ENCODE measurements at regions not wholly inside any gene's neighbourhood (a gene's known extent, or its start where the extent isn't known, plus 50 kb on each side); places are given as distances from the start of the nearest gene placed in this dataset.

DNA sequence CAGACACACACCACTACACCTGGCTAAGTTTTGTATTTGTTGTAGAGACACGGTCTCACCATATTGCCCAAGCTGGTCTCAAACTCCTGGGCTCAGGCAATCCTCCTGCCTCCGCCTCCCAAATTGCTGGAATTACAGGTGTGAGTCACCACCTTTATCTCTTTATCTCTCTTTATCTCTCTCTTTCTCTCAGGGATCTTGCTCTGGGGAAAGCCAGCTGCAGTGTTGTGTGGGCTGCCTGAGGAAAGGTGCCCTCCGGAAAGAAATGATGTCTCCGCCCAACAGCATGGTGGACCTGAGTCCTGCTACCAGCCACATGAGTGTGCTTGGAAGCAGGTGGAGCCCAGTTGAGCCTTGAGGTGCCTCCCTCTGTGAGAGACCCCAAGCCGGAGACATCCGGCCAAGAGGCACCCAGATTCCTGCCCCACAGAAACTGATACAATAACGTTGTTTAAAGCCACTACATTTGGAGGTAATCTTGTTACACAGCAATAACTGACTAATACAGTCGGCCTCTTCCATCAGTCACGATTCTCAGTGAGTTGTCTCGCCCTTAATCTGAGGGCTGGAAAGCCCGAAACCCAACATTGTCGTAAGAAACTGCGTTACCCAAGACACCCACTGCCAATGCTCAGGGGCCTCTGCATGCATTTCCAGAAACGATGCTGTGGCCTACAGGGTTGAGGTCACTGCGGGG is 68.0 kb upstream of the RPH3AL start:
- Mint-ChIP-seq H3K9me3 (peaks cover 6% of the 10 kb centered on the region), H3K36me3 (no peaks in the 10 kb centered on the region), H3K27me3 (ENCODE audit: low read depth) (no peaks in the 10 kb centered on the region), H3K4me1 (peaks cover 15% of the 10 kb centered on the region), H3K4me3 (no peak overlapping the region), H3K27ac (no peak overlapping the region)
- ChIA-PET POLR2A (no interaction called here), CTCF (interaction anchor here (1.7 kb wide), 1 partner anchor 8 kb away, joined by 3 read pairs; no protein-coding TSS in a partner anchor)
- no peak for ATAC-seq
- no peak for DNase-seq (ENCODE audit: low spot score)
- TF ChIP-seq TCF7 (CRISPR knock-in tag; IDR thresholded peaks at IDR 0.05; ENCODE audit: low read depth) (no peak), GRHL2 (CRISPR knock-in tag; IDR thresholded peaks at IDR 0.05; ENCODE audit: insufficient replicate concordance, severe bottlenecking) (no peak), CBFB (CRISPR knock-in tag; IDR thresholded peaks at IDR 0.05; ENCODE audit: low read depth) (no peak), HMGA2 (CRISPR knock-in tag; IDR thresholded peaks at IDR 0.05) (no peak), OVOL2 (CRISPR knock-in tag; IDR thresholded peaks at IDR 0.05; ENCODE audit: borderline replicate concordance) (no peak), FOXP4 (CRISPR knock-in tag; IDR thresholded peaks at IDR 0.05) (no peak), ELF4 (CRISPR knock-in tag; IDR thresholded peaks at IDR 0.05; ENCODE audit: low read depth) (no peak), GTF2I (CRISPR knock-in tag; conservative IDR thresholded peaks at IDR 0.05) (no peak), TEAD1 (CRISPR knock-in tag; IDR thresholded peaks at IDR 0.05) (no peak), GABPB1 (CRISPR knock-in tag; IDR thresholded peaks at IDR 0.05) (no peak), ATF3 (CRISPR knock-in tag; conservative IDR thresholded peaks at IDR 0.05) (no peak), NFATC4 (CRISPR knock-in tag; IDR thresholded peaks at IDR 0.05) (no peak), NR1H2 (CRISPR knock-in tag; IDR thresholded peaks at IDR 0.05) (no peak)
- TF ChIP-seq, protein P1, sequence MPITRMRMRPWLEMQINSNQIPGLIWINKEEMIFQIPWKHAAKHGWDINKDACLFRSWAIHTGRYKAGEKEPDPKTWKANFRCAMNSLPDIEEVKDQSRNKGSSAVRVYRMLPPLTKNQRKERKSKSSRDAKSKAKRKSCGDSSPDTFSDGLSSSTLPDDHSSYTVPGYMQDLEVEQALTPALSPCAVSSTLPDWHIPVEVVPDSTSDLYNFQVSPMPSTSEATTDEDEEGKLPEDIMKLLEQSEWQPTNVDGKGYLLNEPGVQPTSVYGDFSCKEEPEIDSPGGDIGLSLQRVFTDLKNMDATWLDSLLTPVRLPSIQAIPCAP (CRISPR knock-in tag; IDR thresholded peaks at IDR 0.05) = no peak
- TF ChIP-seq, protein P2, sequence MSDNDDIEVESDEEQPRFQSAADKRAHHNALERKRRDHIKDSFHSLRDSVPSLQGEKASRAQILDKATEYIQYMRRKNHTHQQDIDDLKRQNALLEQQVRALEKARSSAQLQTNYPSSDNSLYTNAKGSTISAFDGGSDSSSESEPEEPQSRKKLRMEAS (CRISPR knock-in tag; IDR thresholded peaks at IDR 0.05) = no peak

DNA sequence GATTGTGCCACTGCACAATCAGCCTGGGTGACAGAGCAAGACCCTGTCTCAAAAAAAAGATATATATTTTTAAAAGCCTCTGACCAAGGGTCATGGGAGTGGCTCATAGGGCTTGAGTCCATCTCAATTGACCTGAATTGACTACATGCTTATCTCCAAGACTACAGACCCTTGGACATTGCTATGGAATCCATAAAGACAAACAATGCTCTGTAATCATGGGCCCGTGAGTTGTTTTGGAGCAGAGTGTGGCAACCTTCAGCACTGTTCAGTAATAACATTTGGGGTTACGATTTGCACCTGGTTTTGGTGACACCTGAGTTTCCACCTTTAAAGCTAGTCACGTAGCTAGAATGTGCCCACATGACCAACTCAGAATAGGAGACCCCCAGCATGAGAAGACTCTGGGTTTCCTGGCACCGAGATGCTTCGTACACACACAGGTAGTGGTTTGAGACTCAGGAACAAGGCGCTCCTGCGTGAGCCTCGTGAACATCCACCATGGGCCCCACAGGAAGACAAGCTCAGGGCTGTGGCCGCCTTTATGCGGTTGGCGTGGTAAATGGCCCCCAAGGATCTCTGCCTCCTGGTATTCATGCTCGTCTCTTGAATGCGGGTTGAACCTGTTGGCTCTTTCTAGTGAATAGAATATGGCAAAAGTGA is 66.6 kb upstream of the RPH3AL start:
- no peaks in the 10 kb centered on the region; the same call in 1 of the 2 replicates for H3K27me3 Mint-ChIP-seq (ENCODE audit: low read depth)
- CTCF ChIA-PET = no interaction called here
- no peak overlapping the region for H3K27ac Mint-ChIP-seq
- peaks cover 6% of the 10 kb centered on the region for H3K9me3 Mint-ChIP-seq
- H3K36me3 Mint-ChIP-seq = 0 out of 2 replicates have a peak, but pooled peaks cover 3% of the 10 kb centered on the region
- peaks cover 15% of the 10 kb centered on the region for H3K4me1 Mint-ChIP-seq
- POLR2A ChIA-PET = no interaction called here
- ATAC-seq = no peak
- no peak overlapping the region for H3K4me3 Mint-ChIP-seq
- DNase-seq (ENCODE audit: low spot score) = no peak
- TF ChIP-seq FOXP1 (CRISPR knock-in tag; IDR thresholded peaks at IDR 0.05; ENCODE audit: borderline replicate concordance) (no peak), RORB (CRISPR knock-in tag; IDR thresholded peaks at IDR 0.05) (no peak), JUN (CRISPR knock-in tag; IDR thresholded peaks at IDR 0.05) (no peak), STAT6 (CRISPR knock-in tag; conservative IDR thresholded peaks at IDR 0.05; ENCODE audit: low read depth) (no peak), CREM (CRISPR knock-in tag; IDR thresholded peaks at IDR 0.05) (no peak), PRRX2 (CRISPR knock-in tag; IDR thresholded peaks at IDR 0.05) (no peak), E2F4 (CRISPR knock-in tag; IDR thresholded peaks at IDR 0.05; ENCODE audit: borderline replicate concordance, low read depth) (no peak), SOX15 (CRISPR knock-in tag; IDR thresholded peaks at IDR 0.05) (no peak), FOXK1 (CRISPR knock-in tag; IDR thresholded peaks at IDR 0.05) (no peak), CDX4 (CRISPR knock-in tag; IDR thresholded peaks at IDR 0.05; ENCODE audit: borderline replicate concordance) (no peak), NR3C1 (CRISPR knock-in tag; conservative IDR thresholded peaks at IDR 0.05; ENCODE audit: low read depth) (no peak)
